GM19468 (cell line): ENCODE measurements at regions not wholly inside any gene's neighbourhood (a gene's known extent, or its start where the extent isn't known, plus 50 kb on each side); places are given as distances from the start of the nearest gene placed in this dataset.

Experiments used
- ATAC-seq: cut with Tn5 transposase; IDR thresholded peaks from one replicate; pipeline ENCODE4 v1.9.1; 2021; ENCODE audit warnings: mild to moderate bottlenecking, moderate library complexity, moderate number of reproducible peaks; ENCODE audit not compliant: unreplicated experiment; ENCODE audit errors: extremely low read depth

- ATAC-seq, result no peak
Observed at GRCh38 chr3:30400926-30401325, 205.5 kb upstream of the TGFBR2 start.

GRCh38 chr3:30401971-30402370 is 204.4 kb upstream of the TGFBR2 start:
- no peak for ATAC-seq

- ATAC-seq, result no peak
Observed at GRCh38 chr3:30407651-30408050, 198.8 kb upstream of the TGFBR2 start.

- ATAC-seq, result no peak
Observed at GRCh38 chr3:30408105-30408557, 198.3 kb upstream of the TGFBR2 start.

- ATAC-seq, result no peak
Observed at GRCh38 chr3:30418443-30418842, 188.0 kb upstream of the TGFBR2 start.

GRCh38 chr3:30421266-30421665 is 185.1 kb upstream of the TGFBR2 start:
- no peak for ATAC-seq

- no peak for ATAC-seq
Observed at GRCh38 chr3:30426293-30426993, 180.0 kb upstream of the TGFBR2 start.

- ATAC-seq, result no peak
Observed at GRCh38 chr3:30428251-30428650, 178.2 kb upstream of the TGFBR2 start.

- ATAC-seq, result no peak
Observed at GRCh38 chr3:30435861-30436331, 170.5 kb upstream of the TGFBR2 start.

- ATAC-seq, result no peak
Observed at GRCh38 chr3:30437171-30437601, 169.2 kb upstream of the TGFBR2 start.

GRCh38 chr3:30438126-30438525 is 168.3 kb upstream of the TGFBR2 start:
- ATAC-seq, result no peak

- no peak for ATAC-seq
Observed at GRCh38 chr3:30439451-30440053, 166.8 kb upstream of the TGFBR2 start.

GRCh38 chr3:30440147-30440604 is 166.2 kb upstream of the TGFBR2 start:
- ATAC-seq, result no peak

GRCh38 chr3:30440880-30441279 is 165.5 kb upstream of the TGFBR2 start:
- no peak for ATAC-seq

GRCh38 chr3:30443756-30444673 is 162.4 kb upstream of the TGFBR2 start:
- ATAC-seq, result no peak

- no peak for ATAC-seq
Observed at GRCh38 chr3:30448450-30449289, 157.7 kb upstream of the TGFBR2 start.

GRCh38 chr3:30449290-30449632 is 157.1 kb upstream of the TGFBR2 start:
- no peak for ATAC-seq

- ATAC-seq, result no peak
Observed at GRCh38 chr3:30452446-30452845, 154.0 kb upstream of the TGFBR2 start.

GRCh38 chr3:30453360-30454039 is 152.9 kb upstream of the TGFBR2 start:
- ATAC-seq, result no peak
